K562 (cell line): ENCODE measurements at regions not wholly inside any gene's neighbourhood (a gene's known extent, or its start where the extent isn't known, plus 50 kb on each side); places are given as distances from the start of the nearest gene placed in this dataset.

Experiments used
- GABPB2 ChIP-seq: fragments of 250-450 bp; sonication (Bioruptor Pico); conservative IDR thresholded peaks from 2 replicates; pipeline ENCODE4 v1.5.1; 2021; ENCODE audit warnings: mild to moderate bottlenecking
- NFE2 ChIP-seq: IDR thresholded peaks from 2 replicates; pipeline ENCODE4 v1.6.1; 2014; ENCODE audit warnings: antibody characterized with exemption, low read depth
- RBM22 ChIP-seq: fragments of 200-400 bp; formaldehyde crosslinking; IDR thresholded peaks from 2 replicates; pipeline ENCODE4 v1.6.1; 2018; ENCODE audit warnings: low read length, low read depth; ENCODE audit not compliant: poor library complexity, severe bottlenecking
- SAFB2 ChIP-seq: fragments of 200-400 bp; formaldehyde crosslinking; IDR thresholded peaks from 2 replicates; pipeline ENCODE4 v1.6.1; 2018; ENCODE audit warnings: borderline replicate concordance, low read length, low read depth, moderate library complexity; ENCODE audit not compliant: severe bottlenecking
- ZNF274 ChIP-seq: IDR thresholded peaks from 2 replicates; pipeline ENCODE4 v1.6.1; 2011; ENCODE audit warnings: low read depth, mild to moderate bottlenecking, low read length, moderate library complexity, borderline replicate concordance
- TF ChIP-seq, protein P1 (sequence below): sonication (generic); formaldehyde crosslinking; IDR thresholded peaks from 2 replicates; pipeline ENCODE4 v1.8.0; 2022; ENCODE audit warnings: mild to moderate bottlenecking, missing genetic modification reagents
- TF ChIP-seq, protein P2 (sequence below): sonication (generic); formaldehyde crosslinking; IDR thresholded peaks from 2 replicates; pipeline ENCODE4 v1.8.0; 2022; ENCODE audit warnings: mild to moderate bottlenecking, missing genetic modification reagents
- TF ChIP-seq, protein P3 (sequence below): sonication (generic); formaldehyde crosslinking; IDR thresholded peaks from 2 replicates; pipeline ENCODE4 v1.8.0; 2022; ENCODE audit warnings: mild to moderate bottlenecking, low read depth, missing genetic modification reagents
- TF ChIP-seq, protein P4 (sequence below): fragments of 250-450 bp; sonication (Bioruptor Pico); IDR thresholded peaks from 2 replicates; pipeline ENCODE4 v1.9.0; 2021; ENCODE audit warnings: mild to moderate bottlenecking

DNA sequence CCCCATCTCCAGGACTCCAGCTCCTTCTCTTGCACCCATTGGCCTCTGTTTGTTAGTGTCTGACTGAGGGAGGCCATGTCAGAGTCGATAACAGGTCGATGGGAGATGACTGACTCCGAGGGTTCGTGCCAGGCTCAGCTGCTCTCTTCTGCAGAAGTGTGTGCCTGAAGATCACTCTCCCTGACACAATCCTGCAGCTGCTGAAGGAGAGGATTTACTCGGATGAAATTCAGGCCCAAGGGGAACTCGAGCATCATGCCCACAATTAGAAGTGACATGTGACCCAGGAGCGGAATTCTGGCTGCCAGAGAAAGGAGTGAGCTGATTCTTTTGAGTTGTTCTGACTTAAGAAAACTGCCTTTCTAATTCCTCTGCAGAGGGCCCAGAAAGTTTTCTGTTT is 318.2 kb downstream of the MAFB start (continued):
- TF ChIP-seq, protein P1, sequence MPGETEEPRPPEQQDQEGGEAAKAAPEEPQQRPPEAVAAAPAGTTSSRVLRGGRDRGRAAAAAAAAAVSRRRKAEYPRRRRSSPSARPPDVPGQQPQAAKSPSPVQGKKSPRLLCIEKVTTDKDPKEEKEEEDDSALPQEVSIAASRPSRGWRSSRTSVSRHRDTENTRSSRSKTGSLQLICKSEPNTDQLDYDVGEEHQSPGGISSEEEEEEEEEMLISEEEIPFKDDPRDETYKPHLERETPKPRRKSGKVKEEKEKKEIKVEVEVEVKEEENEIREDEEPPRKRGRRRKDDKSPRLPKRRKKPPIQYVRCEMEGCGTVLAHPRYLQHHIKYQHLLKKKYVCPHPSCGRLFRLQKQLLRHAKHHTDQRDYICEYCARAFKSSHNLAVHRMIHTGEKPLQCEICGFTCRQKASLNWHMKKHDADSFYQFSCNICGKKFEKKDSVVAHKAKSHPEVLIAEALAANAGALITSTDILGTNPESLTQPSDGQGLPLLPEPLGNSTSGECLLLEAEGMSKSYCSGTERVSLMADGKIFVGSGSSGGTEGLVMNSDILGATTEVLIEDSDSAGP (CRISPR knock-in tag): no peak
- TF ChIP-seq, protein P2, sequence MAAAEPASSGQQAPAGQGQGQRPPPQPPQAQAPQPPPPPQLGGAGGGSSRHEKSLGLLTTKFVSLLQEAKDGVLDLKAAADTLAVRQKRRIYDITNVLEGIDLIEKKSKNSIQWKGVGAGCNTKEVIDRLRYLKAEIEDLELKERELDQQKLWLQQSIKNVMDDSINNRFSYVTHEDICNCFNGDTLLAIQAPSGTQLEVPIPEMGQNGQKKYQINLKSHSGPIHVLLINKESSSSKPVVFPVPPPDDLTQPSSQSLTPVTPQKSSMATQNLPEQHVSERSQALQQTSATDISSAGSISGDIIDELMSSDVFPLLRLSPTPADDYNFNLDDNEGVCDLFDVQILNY (CRISPR knock-in tag): no peak
- TF ChIP-seq GABPB2 (CRISPR knock-in tag): no peak
- TF ChIP-seq, protein P3, sequence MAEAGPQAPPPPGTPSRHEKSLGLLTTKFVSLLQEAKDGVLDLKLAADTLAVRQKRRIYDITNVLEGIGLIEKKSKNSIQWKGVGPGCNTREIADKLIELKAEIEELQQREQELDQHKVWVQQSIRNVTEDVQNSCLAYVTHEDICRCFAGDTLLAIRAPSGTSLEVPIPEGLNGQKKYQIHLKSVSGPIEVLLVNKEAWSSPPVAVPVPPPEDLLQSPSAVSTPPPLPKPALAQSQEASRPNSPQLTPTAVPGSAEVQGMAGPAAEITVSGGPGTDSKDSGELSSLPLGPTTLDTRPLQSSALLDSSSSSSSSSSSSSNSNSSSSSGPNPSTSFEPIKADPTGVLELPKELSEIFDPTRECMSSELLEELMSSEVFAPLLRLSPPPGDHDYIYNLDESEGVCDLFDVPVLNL: no peak
- TF ChIP-seq, protein P4, sequence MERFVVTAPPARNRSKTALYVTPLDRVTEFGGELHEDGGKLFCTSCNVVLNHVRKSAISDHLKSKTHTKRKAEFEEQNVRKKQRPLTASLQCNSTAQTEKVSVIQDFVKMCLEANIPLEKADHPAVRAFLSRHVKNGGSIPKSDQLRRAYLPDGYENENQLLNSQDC (CRISPR knock-in tag): no peak
- TF ChIP-seq NFE2: no peak
- no peak for TF ChIP-seq RBM22
- TF ChIP-seq ZNF274: no peak
- TF ChIP-seq SAFB2: no peak
- TF ChIP-seq, all 486 proteins: peak for 0
